ENCODE measurements at regions not wholly inside any gene's neighbourhood (a gene's known extent, or its start where the extent isn't known, plus 50 kb on each side); places are given as distances from the start of the nearest gene placed in this dataset.

- H3K27ac ChIP-seq (ENCODE audit: low read length, poor library complexity, severe bottlenecking): no peak overlapping the region
- H3K9me3 ChIP-seq (ENCODE audit: control insufficient read depth, low read length): no peaks in the 10 kb centered on the region
- H2BK12ac ChIP-seq (ENCODE audit: low read length in 2 of 2): no peak overlapping the region
- no peak overlapping the region for H4K91ac ChIP-seq (ENCODE audit: low read length)
- no peak overlapping the region for H2AFZ ChIP-seq (ENCODE audit: low read depth, low read length)
- WGBS: 93% methylated on average over 2 of the region's 4 CpGs
- H2BK120ac ChIP-seq (ENCODE audit: low read depth, low read length): no peak overlapping the region
- H3K27me3 ChIP-seq (ENCODE audit: control insufficient read depth in 1 of 2, insufficient read depth in 1 of 2, low read length in 2 of 2): no peaks in the 10 kb centered on the region
- peak overlapping the region in 1 of 2 experiments; percentile 41 for H3K4ac ChIP-seq (ENCODE audit: low read depth in 1 of 2, low read length in 2 of 2)
- H2BK5ac ChIP-seq (ENCODE audit: low read depth, low read length, poor library complexity, severe bottlenecking): no peak overlapping the region
- H2AK5ac ChIP-seq (ENCODE audit: low read length, severe bottlenecking): no peak overlapping the region
- H2BK15ac ChIP-seq (ENCODE audit: low read depth, poor library complexity, severe bottlenecking): no peak overlapping the region
- H3K4me3 ChIP-seq (ENCODE audit: insufficient read depth in 1 of 2, low read depth in 1 of 2, low read length in 2 of 2): no peak overlapping the region
- DNase-seq: peak; percentile 37
- no peak overlapping the region for H3K4me2 ChIP-seq (ENCODE audit: low read length, poor library complexity, severe bottlenecking)
- H3K14ac ChIP-seq (ENCODE audit: low read length in 2 of 2): no peak overlapping the region
- no peaks in the 10 kb centered on the region for H3K4me1 ChIP-seq (ENCODE audit: control insufficient read depth, insufficient read depth, low read depth, low read length)
- no peaks in the 10 kb centered on the region for H3K79me1 ChIP-seq (replicated peaks; ENCODE audit: low read length, poor library complexity, severe bottlenecking)
- peak overlapping the region in 1 of 2 experiments; percentile 24 for H3K18ac ChIP-seq (ENCODE audit: low read depth in 1 of 2, low read length in 2 of 2)
- no peak overlapping the region for H3K23ac ChIP-seq (ENCODE audit: low read length in 2 of 2)
- no peak overlapping the region for H3K9ac ChIP-seq (ENCODE audit: low read length)
- no peak overlapping the region for H4K8ac ChIP-seq (ENCODE audit: low read length)
- no peaks in the 10 kb centered on the region for H3K36me3 ChIP-seq (ENCODE audit: control insufficient read depth in 1 of 2, insufficient read depth in 2 of 2, low read depth in 1 of 2, low read length in 2 of 2)
These were observed 142.5 kb upstream of the PREP start for GRCh38 chr6:105545228-105545920.

GRCh38 chr6:105539911-105540310 lies 137.0 kb upstream of the PREP start:
- H3K9me3 ChIP-seq (ENCODE audit: control insufficient read depth, low read length): no peaks in the 10 kb centered on the region
- H3K4me1 ChIP-seq (ENCODE audit: control insufficient read depth, insufficient read depth, low read depth, low read length): no peaks in the 10 kb centered on the region
- no peaks in the 10 kb centered on the region for H3K27me3 ChIP-seq (ENCODE audit: control insufficient read depth in 1 of 2, insufficient read depth in 1 of 2, low read length in 2 of 2)
- no peak overlapping the region for H4K91ac ChIP-seq (ENCODE audit: low read length)
- no peaks in the 10 kb centered on the region for H3K36me3 ChIP-seq (ENCODE audit: control insufficient read depth in 1 of 2, insufficient read depth in 2 of 2, low read depth in 1 of 2, low read length in 2 of 2)
- H3K9ac ChIP-seq (ENCODE audit: low read length): no peak overlapping the region
- H3K27ac ChIP-seq (ENCODE audit: low read length, poor library complexity, severe bottlenecking): no peak overlapping the region
- no peak overlapping the region for H3K4me2 ChIP-seq (ENCODE audit: low read length, poor library complexity, severe bottlenecking)
- H3K4ac ChIP-seq (ENCODE audit: low read depth in 1 of 2, low read length in 2 of 2): no peak overlapping the region
- H2BK5ac ChIP-seq (ENCODE audit: low read depth, low read length, poor library complexity, severe bottlenecking): no peak overlapping the region
- H4K8ac ChIP-seq (ENCODE audit: low read length): no peak overlapping the region
- no peak overlapping the region for H3K18ac ChIP-seq (ENCODE audit: low read depth in 1 of 2, low read length in 2 of 2)
- H3K23ac ChIP-seq (ENCODE audit: low read length in 2 of 2): no peak overlapping the region
- no peak overlapping the region for H2BK12ac ChIP-seq (ENCODE audit: low read length in 2 of 2)
- no peak overlapping the region for H2AK5ac ChIP-seq (ENCODE audit: low read length, severe bottlenecking)
- no peaks in the 10 kb centered on the region for H3K79me1 ChIP-seq (replicated peaks; ENCODE audit: low read length, poor library complexity, severe bottlenecking)
- H2BK15ac ChIP-seq (ENCODE audit: low read depth, poor library complexity, severe bottlenecking): no peak overlapping the region
- no peak overlapping the region for H2BK120ac ChIP-seq (ENCODE audit: low read depth, low read length)
- WGBS: 100% methylated on average over 1 of the region's 5 CpGs
- H3K4me3 ChIP-seq (ENCODE audit: insufficient read depth in 1 of 2, low read depth in 1 of 2, low read length in 2 of 2): no peak overlapping the region
- DNase-seq: no peak
- H2AFZ ChIP-seq (ENCODE audit: low read depth, low read length): no peak overlapping the region
- H3K14ac ChIP-seq (ENCODE audit: low read length in 2 of 2): no peak overlapping the region

- no peak overlapping the region for H4K8ac ChIP-seq (ENCODE audit: low read length)
- H3K27me3 ChIP-seq (ENCODE audit: control insufficient read depth in 1 of 2, insufficient read depth in 1 of 2, low read length in 2 of 2): no peaks in the 10 kb centered on the region
- H3K18ac ChIP-seq (ENCODE audit: low read depth in 1 of 2, low read length in 2 of 2): no peak overlapping the region
- no peak overlapping the region for H4K91ac ChIP-seq (ENCODE audit: low read length)
- no peak overlapping the region for H3K4me3 ChIP-seq (ENCODE audit: insufficient read depth in 1 of 2, low read depth in 1 of 2, low read length in 2 of 2)
- H3K4me1 ChIP-seq (ENCODE audit: control insufficient read depth, insufficient read depth, low read depth, low read length): no peaks in the 10 kb centered on the region
- H2BK5ac ChIP-seq (ENCODE audit: low read depth, low read length, poor library complexity, severe bottlenecking): no peak overlapping the region
- H3K9me3 ChIP-seq (ENCODE audit: control insufficient read depth, low read length): no peaks in the 10 kb centered on the region
- no peak overlapping the region for H3K27ac ChIP-seq (ENCODE audit: low read length, poor library complexity, severe bottlenecking)
- no peaks in the 10 kb centered on the region for H3K79me1 ChIP-seq (replicated peaks; ENCODE audit: low read length, poor library complexity, severe bottlenecking)
- 100% methylated on average over 1 of the region's 2 CpGs for WGBS
- no peak overlapping the region for H2AK5ac ChIP-seq (ENCODE audit: low read length, severe bottlenecking)
- no peak overlapping the region for H3K14ac ChIP-seq (ENCODE audit: low read length in 2 of 2)
- H2BK120ac ChIP-seq (ENCODE audit: low read depth, low read length): no peak overlapping the region
- no peak overlapping the region for H3K23ac ChIP-seq (ENCODE audit: low read length in 2 of 2)
- H3K9ac ChIP-seq (ENCODE audit: low read length): no peak overlapping the region
- no peaks in the 10 kb centered on the region for H3K36me3 ChIP-seq (ENCODE audit: control insufficient read depth in 1 of 2, insufficient read depth in 2 of 2, low read depth in 1 of 2, low read length in 2 of 2)
- no peak overlapping the region for H3K4ac ChIP-seq (ENCODE audit: low read depth in 1 of 2, low read length in 2 of 2)
- no peak overlapping the region for H2AFZ ChIP-seq (ENCODE audit: low read depth, low read length)
- no peak overlapping the region for H3K4me2 ChIP-seq (ENCODE audit: low read length, poor library complexity, severe bottlenecking)
- no peak for DNase-seq
- H2BK12ac ChIP-seq (ENCODE audit: low read length in 2 of 2): no peak overlapping the region
- H2BK15ac ChIP-seq (ENCODE audit: low read depth, poor library complexity, severe bottlenecking): no peak overlapping the region
These were observed 135.2 kb upstream of the PREP start for GRCh38 chr6:105537981-105538578.

- no peak overlapping the region for H2AK5ac ChIP-seq (ENCODE audit: low read length, severe bottlenecking)
- no peak overlapping the region for H3K4me2 ChIP-seq (ENCODE audit: low read length, poor library complexity, severe bottlenecking)
- H3K23ac ChIP-seq (ENCODE audit: low read length in 2 of 2): no peak overlapping the region
- no peak overlapping the region for H3K14ac ChIP-seq (ENCODE audit: low read length in 2 of 2)
- DNase-seq: no peak
- no peak overlapping the region for H2BK15ac ChIP-seq (ENCODE audit: low read depth, poor library complexity, severe bottlenecking)
- H3K27me3 ChIP-seq (ENCODE audit: control insufficient read depth in 1 of 2, insufficient read depth in 1 of 2, low read length in 2 of 2): no peaks in the 10 kb centered on the region
- no peaks in the 10 kb centered on the region for H3K36me3 ChIP-seq (ENCODE audit: control insufficient read depth in 1 of 2, insufficient read depth in 2 of 2, low read depth in 1 of 2, low read length in 2 of 2)
- no peak overlapping the region for H2BK120ac ChIP-seq (ENCODE audit: low read depth, low read length)
- no peak overlapping the region for H4K91ac ChIP-seq (ENCODE audit: low read length)
- peak overlapping the region; percentile 10 for H3K9ac ChIP-seq (ENCODE audit: low read length)
- H3K18ac ChIP-seq (ENCODE audit: low read depth in 1 of 2, low read length in 2 of 2): no peak overlapping the region
- H3K79me1 ChIP-seq (replicated peaks; ENCODE audit: low read length, poor library complexity, severe bottlenecking): no peaks in the 10 kb centered on the region
- no peak overlapping the region for H4K8ac ChIP-seq (ENCODE audit: low read length)
- H2AFZ ChIP-seq (ENCODE audit: low read depth, low read length): no peak overlapping the region
- no peak overlapping the region for H2BK12ac ChIP-seq (ENCODE audit: low read length in 2 of 2)
- H3K4me1 ChIP-seq (ENCODE audit: control insufficient read depth, insufficient read depth, low read depth, low read length): no peaks in the 10 kb centered on the region
- no peak overlapping the region for H3K4me3 ChIP-seq (ENCODE audit: insufficient read depth in 1 of 2, low read depth in 1 of 2, low read length in 2 of 2)
- no peak overlapping the region for H3K27ac ChIP-seq (ENCODE audit: low read length, poor library complexity, severe bottlenecking)
- H3K4ac ChIP-seq (ENCODE audit: low read depth in 1 of 2, low read length in 2 of 2): no peak overlapping the region
- WGBS: 84% methylated on average over 3 of the region's 3 CpGs
- H3K9me3 ChIP-seq (ENCODE audit: control insufficient read depth, low read length): no peaks in the 10 kb centered on the region
- H2BK5ac ChIP-seq (ENCODE audit: low read depth, low read length, poor library complexity, severe bottlenecking): no peak overlapping the region
These were observed 134.1 kb upstream of the PREP start for GRCh38 chr6:105536961-105537360.

Measured in mesenchymal stem cell (in vitro differentiated cells and primary cell).